Testis (tissue), 2 donors: ENCODE measurements at regions not wholly inside any gene's neighbourhood (a gene's known extent, or its start where the extent isn't known, plus 50 kb on each side); places are given as distances from the start of the nearest gene placed in this dataset.

Experiments used
- POLR2A ChIP-seq: fragments of 450-650 bp; IDR thresholded peaks from one replicate; pipeline ENCODE4 v1.6.1; 2017; ENCODE audit warnings: antibody characterized with exemption, mild to moderate bottlenecking, moderate library complexity
- TF ChIP-seq, protein P1 (sequence below), 3 experiments: fragments of 450-650 bp in 2 of 3; fragments of 200-600 bp in 1 of 3; sonication (generic) in 1 of 3; IDR thresholded peaks; one replicate each; pipeline ENCODE4 v1.5.1; 2016 to 2019; ENCODE audit warnings: antibody characterized with exemption in 3 of 3, mild to moderate bottlenecking in 2 of 3, moderate library complexity in 1 of 3

DNA sequence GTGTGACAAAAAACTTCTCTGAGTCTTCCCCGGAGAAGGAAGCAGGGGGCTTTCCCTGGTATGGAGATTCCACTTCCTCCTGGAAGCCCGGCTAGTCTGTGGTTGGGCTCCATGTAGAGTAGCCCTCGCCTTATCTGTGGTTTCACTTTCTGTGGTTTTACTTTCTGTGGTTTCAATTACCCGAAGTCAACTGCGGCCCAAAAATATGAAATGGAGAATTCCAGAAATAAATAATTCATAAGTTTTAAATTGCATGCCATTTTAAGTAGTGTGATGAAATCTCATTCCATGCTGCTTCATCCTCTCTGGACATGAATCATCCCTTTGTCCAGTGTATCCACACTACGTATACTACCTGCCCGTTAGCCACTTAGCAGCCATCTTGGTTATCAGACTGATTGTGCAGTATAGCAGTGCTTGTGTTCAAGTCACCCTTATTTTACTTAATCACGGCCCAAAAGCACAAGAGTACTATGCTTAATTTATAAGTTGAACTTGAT is 275.0 kb upstream of the SESN3 start:
- TF ChIP-seq, protein P1, sequence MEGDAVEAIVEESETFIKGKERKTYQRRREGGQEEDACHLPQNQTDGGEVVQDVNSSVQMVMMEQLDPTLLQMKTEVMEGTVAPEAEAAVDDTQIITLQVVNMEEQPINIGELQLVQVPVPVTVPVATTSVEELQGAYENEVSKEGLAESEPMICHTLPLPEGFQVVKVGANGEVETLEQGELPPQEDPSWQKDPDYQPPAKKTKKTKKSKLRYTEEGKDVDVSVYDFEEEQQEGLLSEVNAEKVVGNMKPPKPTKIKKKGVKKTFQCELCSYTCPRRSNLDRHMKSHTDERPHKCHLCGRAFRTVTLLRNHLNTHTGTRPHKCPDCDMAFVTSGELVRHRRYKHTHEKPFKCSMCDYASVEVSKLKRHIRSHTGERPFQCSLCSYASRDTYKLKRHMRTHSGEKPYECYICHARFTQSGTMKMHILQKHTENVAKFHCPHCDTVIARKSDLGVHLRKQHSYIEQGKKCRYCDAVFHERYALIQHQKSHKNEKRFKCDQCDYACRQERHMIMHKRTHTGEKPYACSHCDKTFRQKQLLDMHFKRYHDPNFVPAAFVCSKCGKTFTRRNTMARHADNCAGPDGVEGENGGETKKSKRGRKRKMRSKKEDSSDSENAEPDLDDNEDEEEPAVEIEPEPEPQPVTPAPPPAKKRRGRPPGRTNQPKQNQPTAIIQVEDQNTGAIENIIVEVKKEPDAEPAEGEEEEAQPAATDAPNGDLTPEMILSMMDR (IDR thresholded peaks at IDR 0.05) = no peak
- no peak for TF ChIP-seq POLR2A
